ENCODE measurements at regions not wholly inside any gene's neighbourhood (a gene's known extent, or its start where the extent isn't known, plus 50 kb on each side); places are given as distances from the start of the nearest gene placed in this dataset.

- TF ChIP-seq ZNF692 (tag by site-specific recombination; IDR thresholded peaks at IDR 0.05) (no peak), ZNF639 (tag by site-specific recombination; IDR thresholded peaks at IDR 0.05) (no peak), ZNF175 (tag by site-specific recombination; IDR thresholded peaks at IDR 0.05) (no peak), ZNF664 (tag by site-specific recombination; IDR thresholded peaks at IDR 0.05) (no peak), ZNF658 (tag by site-specific recombination; IDR thresholded peaks at IDR 0.05) (no peak), PRDM4 (tag by site-specific recombination; IDR thresholded peaks at IDR 0.05) (peak; percentile 68), ZBTB44 (tag by site-specific recombination; IDR thresholded peaks at IDR 0.05) (peak; percentile 93), ZNF514 (tag by site-specific recombination; IDR thresholded peaks at IDR 0.05) (no peak), ZNF266 (tag by site-specific recombination; IDR thresholded peaks at IDR 0.05; ENCODE audit: low read depth) (no peak), ZNF2 (tag by site-specific recombination; IDR thresholded peaks at IDR 0.05) (no peak), ZNF121 (tag by site-specific recombination; IDR thresholded peaks at IDR 0.05) (no peak), ZBTB17 (tag by site-specific recombination; IDR thresholded peaks at IDR 0.05) (no peak), ZNF518A (tag by site-specific recombination; conservative IDR thresholded peaks at IDR 0.05; ENCODE audit: low read depth) (no peak; the same call in 1 of the 2 replicates), ZNF239 (tag by site-specific recombination; IDR thresholded peaks at IDR 0.05) (no peak), ZNF423 (tag by site-specific recombination; IDR thresholded peaks at IDR 0.05) (no peak), ZNF280D (tag by site-specific recombination; IDR thresholded peaks at IDR 0.05) (no peak), PRDM10 (tag by site-specific recombination; IDR thresholded peaks at IDR 0.05) (0 out of 2 replicates have a peak, but pooled peaks have one; percentile 40), ZNF221 (tag by site-specific recombination; IDR thresholded peaks at IDR 0.05; ENCODE audit: borderline replicate concordance) (no peak), ZNF654 (tag by site-specific recombination; IDR thresholded peaks at IDR 0.05; ENCODE audit: low read depth) (no peak), ZNF24 (tag by site-specific recombination; IDR thresholded peaks at IDR 0.05) (peak; percentile 78)
Measured at GRCh38 chr6:11434565-11435326, 102.8 kb upstream of the TMEM170B start (continued).
